DOHH2 (cell line): ENCODE measurements at regions not wholly inside any gene's neighbourhood (a gene's known extent, or its start where the extent isn't known, plus 50 kb on each side); places are given as distances from the start of the nearest gene placed in this dataset.

Experiments
- CTCF ChIP-seq: fragments of 200-600 bp; sonication (generic); IDR thresholded peaks from one replicate; pipeline ENCODE4 v1.5.1; 2014; ENCODE audit warnings: antibody characterized with exemption, mild to moderate bottlenecking, low read depth, low read length; ENCODE audit not compliant: poor library complexity, severe bottlenecking
- EZH2phosphoT487 ChIP-seq: fragments of 200-600 bp; sonication (generic); IDR thresholded peaks from 2 replicates; pipeline ENCODE4 v1.6.1; 2017; ENCODE audit warnings: borderline replicate concordance, mild to moderate bottlenecking, antibody characterized with exemption, low read length, moderate library complexity, mixed read lengths

GRCh38 chr6:156593893-156594292 is 183.3 kb upstream of the ARID1B start:
- TF ChIP-seq CTCF (no peak), EZH2phosphoT487 (no peak)
